NB4 (cell line): ENCODE measurements at regions not wholly inside any gene's neighbourhood (a gene's known extent, or its start where the extent isn't known, plus 50 kb on each side); places are given as distances from the start of the nearest gene placed in this dataset.

ENCODE experiments used
- DNase-seq: peaks from one replicate; pipeline ENCODE4 v3.0.0; 2010; ENCODE audit warnings: low read depth
- H3K4me3 ChIP-seq: one replicate; pipeline ENCODE4 v1.5.1; 2011; ENCODE audit warnings: mild to moderate bottlenecking, low read depth, low read length, moderate library complexity
- MYC ChIP-seq: IDR thresholded peaks from 2 replicates; pipeline ENCODE4 v1.6.1; 2011; ENCODE audit warnings: low read depth, low read length
- POLR2A ChIP-seq: IDR thresholded peaks from 2 replicates; pipeline ENCODE4 v1.6.1; 2011; ENCODE audit warnings: mild to moderate bottlenecking; ENCODE audit not compliant: insufficient read length; ENCODE audit errors: extremely low read depth
- TF ChIP-seq, protein P1 (sequence below): IDR thresholded peaks from 2 replicates; pipeline ENCODE4 v1.6.1; 2011; ENCODE audit warnings: low read depth, low read length
- TF ChIP-seq, protein P2 (sequence below): IDR thresholded peaks from one replicate; pipeline ENCODE4 v1.5.1; 2012; ENCODE audit warnings: low read depth, low read length

DNA sequence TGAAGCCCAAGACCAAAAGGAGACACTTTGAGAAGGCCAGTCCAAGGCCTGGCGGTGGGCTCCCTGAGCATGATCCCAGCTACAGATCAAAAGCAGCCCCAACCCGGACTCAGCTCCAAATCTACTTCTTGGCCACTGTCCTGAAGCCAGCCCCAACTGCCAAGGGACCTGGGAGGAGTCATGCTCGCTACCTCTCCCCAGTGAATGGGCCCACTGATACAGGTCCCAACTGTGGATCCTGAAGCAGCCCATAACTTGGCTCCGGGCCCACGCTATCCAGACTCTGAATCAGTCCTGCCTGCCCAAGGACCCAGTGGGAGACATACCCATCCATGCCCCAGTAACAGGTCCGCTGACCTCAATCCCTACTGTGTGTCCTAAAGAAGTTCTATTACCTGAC lies 1545.3 kb upstream of the C9orf72 start:
- no peak overlapping the region for H3K4me3 ChIP-seq
- no peak for DNase-seq
- TF ChIP-seq, protein P1, sequence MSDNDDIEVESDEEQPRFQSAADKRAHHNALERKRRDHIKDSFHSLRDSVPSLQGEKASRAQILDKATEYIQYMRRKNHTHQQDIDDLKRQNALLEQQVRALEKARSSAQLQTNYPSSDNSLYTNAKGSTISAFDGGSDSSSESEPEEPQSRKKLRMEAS: no peak
- TF ChIP-seq MYC (no peak), POLR2A (no peak)
- TF ChIP-seq, protein P2, sequence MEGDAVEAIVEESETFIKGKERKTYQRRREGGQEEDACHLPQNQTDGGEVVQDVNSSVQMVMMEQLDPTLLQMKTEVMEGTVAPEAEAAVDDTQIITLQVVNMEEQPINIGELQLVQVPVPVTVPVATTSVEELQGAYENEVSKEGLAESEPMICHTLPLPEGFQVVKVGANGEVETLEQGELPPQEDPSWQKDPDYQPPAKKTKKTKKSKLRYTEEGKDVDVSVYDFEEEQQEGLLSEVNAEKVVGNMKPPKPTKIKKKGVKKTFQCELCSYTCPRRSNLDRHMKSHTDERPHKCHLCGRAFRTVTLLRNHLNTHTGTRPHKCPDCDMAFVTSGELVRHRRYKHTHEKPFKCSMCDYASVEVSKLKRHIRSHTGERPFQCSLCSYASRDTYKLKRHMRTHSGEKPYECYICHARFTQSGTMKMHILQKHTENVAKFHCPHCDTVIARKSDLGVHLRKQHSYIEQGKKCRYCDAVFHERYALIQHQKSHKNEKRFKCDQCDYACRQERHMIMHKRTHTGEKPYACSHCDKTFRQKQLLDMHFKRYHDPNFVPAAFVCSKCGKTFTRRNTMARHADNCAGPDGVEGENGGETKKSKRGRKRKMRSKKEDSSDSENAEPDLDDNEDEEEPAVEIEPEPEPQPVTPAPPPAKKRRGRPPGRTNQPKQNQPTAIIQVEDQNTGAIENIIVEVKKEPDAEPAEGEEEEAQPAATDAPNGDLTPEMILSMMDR: no peak

DNA sequence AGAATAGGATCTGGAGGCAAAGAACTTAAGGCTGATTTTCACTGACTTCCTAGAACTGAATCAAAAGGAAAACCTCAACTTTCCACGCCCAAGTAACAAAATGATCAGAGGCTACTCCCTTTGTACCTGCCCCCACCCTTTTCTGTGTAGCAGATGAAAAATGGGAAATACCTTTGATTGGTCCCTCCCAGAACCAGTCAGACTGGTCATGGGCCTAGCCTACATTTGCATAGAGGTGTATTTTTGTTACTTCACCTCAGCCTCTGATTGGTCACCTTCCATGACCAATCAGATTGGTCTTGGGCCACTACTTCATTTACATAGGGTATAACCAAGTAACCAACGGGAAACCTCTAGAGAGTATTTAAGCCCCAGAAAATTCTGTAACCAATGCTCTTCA lies 1553.5 kb upstream of the C9orf72 start:
- TF ChIP-seq, protein P1: no peak
- TF ChIP-seq MYC (no peak), POLR2A (no peak)
- TF ChIP-seq, protein P2: no peak
- H3K4me3 ChIP-seq: no peak overlapping the region
- DNase-seq: no peak

DNA sequence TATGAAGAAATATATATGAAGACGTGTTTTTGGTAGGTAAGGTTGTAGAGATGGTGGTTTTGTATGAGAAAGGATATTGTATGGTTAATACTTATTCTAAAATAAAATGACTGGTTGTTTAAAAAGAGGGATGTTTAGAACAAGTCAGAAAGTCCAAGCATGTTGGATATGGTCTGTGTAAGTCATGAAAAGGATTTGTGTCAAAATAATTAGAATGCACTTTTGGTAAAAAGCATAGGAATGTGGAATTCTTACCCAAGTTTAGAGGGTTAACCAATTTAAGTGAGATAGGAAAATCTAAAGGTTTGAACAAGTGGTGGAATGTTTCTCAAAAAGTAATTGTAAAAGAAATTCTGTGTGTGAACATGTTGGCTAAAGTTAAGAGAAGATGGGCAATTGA lies 1556.5 kb upstream of the C9orf72 start:
- H3K4me3 ChIP-seq: no peak overlapping the region
- peak; percentile 22 for DNase-seq
- TF ChIP-seq MYC (no peak), POLR2A (no peak)
- TF ChIP-seq, protein P1: no peak
- TF ChIP-seq, protein P2: no peak

DNA sequence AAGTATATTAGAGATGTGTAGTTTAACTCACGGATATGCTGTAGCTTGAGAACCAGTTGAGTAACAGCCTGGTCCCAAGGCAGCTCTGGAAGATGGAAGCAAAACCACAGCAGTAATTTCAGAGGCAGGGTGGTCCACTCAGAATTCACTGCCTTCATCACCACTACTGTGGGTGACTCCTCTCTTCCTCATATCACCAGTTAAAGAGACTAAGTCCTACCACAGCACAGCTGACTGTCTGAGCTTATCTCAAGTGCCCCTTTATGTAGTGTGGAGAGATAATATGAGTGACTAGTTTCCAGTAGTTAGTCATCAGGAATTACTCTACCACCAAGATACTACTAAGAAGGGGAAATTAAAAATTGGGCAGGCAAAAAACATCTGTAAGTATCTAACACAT lies 1571.2 kb upstream of the C9orf72 start:
- no peak overlapping the region for H3K4me3 ChIP-seq
- no peak for DNase-seq
- TF ChIP-seq, protein P1: no peak
- TF ChIP-seq POLR2A (no peak), MYC (no peak)
- TF ChIP-seq, protein P2: no peak

DNA sequence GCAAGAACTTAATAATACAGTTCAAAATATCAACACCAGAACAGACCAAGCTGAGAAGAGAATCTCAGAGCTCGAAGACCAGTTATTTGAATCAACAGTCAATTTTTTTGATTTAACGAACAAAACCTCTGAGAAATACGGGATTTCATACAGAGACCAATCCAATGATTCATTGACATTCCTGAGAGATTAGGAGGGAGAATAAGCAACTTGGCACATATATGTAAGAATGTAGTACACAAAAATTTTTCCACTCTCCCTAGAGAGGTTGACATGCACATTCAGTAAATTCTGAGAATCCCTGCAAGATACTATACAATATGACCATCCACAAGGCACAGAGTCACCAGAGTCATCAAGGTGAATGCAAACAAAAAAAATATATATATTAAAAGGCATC lies 1577.3 kb upstream of the C9orf72 start:
- DNase-seq: no peak
- H3K4me3 ChIP-seq: no peak overlapping the region
- TF ChIP-seq POLR2A (no peak), MYC (no peak)
- TF ChIP-seq, protein P2: no peak
- TF ChIP-seq, protein P1: no peak
